Neural cell (in vitro differentiated cells): ENCODE measurements at regions not wholly inside any gene's neighbourhood (a gene's known extent, or its start where the extent isn't known, plus 50 kb on each side); places are given as distances from the start of the nearest gene placed in this dataset.

Source experiments
- H2AFZ ChIP-seq: fragments of 200-600, 300-800 bp; sonication (generic), shearing (Covaris generic); 2 replicates; pipeline ENCODE4 v1.6.0; 2014; ENCODE audit warnings: low read depth, mild to moderate bottlenecking, antibody characterized with exemption, low read length, moderate library complexity
- H3F3A ChIP-seq: fragments of 200-600 bp; shearing (Covaris generic); 2 replicates; pipeline ENCODE4 v1.6.1; 2016; ENCODE audit warnings: mild to moderate bottlenecking, moderate library complexity, mixed read lengths, antibody characterized with exemption, low read length; ENCODE audit not compliant: insufficient read depth, poor library complexity, severe bottlenecking
- H3K27ac ChIP-seq: fragments of 200-600, 300-800 bp; sonication (generic), shearing (Covaris generic); 2 replicates; pipeline ENCODE4 v1.5.1; 2014; ENCODE audit warnings: mild to moderate bottlenecking, low read length, moderate library complexity
- H3K27me3 ChIP-seq: fragments of 300-800, 200-600 bp; sonication (generic), shearing (Covaris generic); 2 replicates; pipeline ENCODE4 v1.6.0; 2014; ENCODE audit warnings: mild to moderate bottlenecking, low read depth, low read length, moderate library complexity; ENCODE audit not compliant: insufficient read depth
- H3K36me3 ChIP-seq: fragments of 300-800, 200-600 bp; sonication (generic), shearing (Covaris generic); 2 replicates; pipeline ENCODE4 v1.5.1; 2014; ENCODE audit warnings: mild to moderate bottlenecking, antibody characterized with exemption, low read length, moderate library complexity; ENCODE audit not compliant: insufficient read depth
- H3K4me2 ChIP-seq: fragments of 300-800, 200-600 bp; sonication (generic), shearing (Covaris generic); 2 replicates; pipeline ENCODE4 v1.6.0; 2014; ENCODE audit warnings: mild to moderate bottlenecking, low read length
- H3K4me3 ChIP-seq: fragments of 300-800, 200-600 bp; sonication (generic), shearing (Covaris generic); 2 replicates; pipeline ENCODE4 v1.5.1; 2014; ENCODE audit warnings: mild to moderate bottlenecking, low read length, moderate library complexity
- H3K79me2 ChIP-seq: fragments of 200-600 bp; shearing (Covaris generic); replicated peaks from 2 replicates; pipeline ENCODE4 v1.6.0; 2014; ENCODE audit warnings: mild to moderate bottlenecking, low read length, moderate library complexity; ENCODE audit not compliant: insufficient read depth
- H3K9ac ChIP-seq: fragments of 300-800, 200-600 bp; sonication (generic), shearing (Covaris generic); 2 replicates; pipeline ENCODE4 v1.6.1; 2016; ENCODE audit warnings: mild to moderate bottlenecking, low read length, mixed read lengths
- H3K9me2 ChIP-seq: fragments of 200-600 bp; shearing (Covaris generic); 2 replicates; pipeline ENCODE4 v1.6.1; 2016; ENCODE audit warnings: mild to moderate bottlenecking, low read length, mixed read lengths; ENCODE audit not compliant: insufficient read depth
- H3K9me3 ChIP-seq: fragments of 200-600, 300-800 bp; sonication (generic), shearing (Covaris generic); 2 replicates; pipeline ENCODE4 v1.6.1; 2016; ENCODE audit warnings: mild to moderate bottlenecking, mixed run types, low read length, moderate library complexity, mixed read lengths
- H4K20me1 ChIP-seq: fragments of 200-600 bp; shearing (Covaris generic); 2 replicates; pipeline ENCODE4 v1.6.1; 2016; ENCODE audit warnings: mild to moderate bottlenecking, mixed run types; ENCODE audit not compliant: insufficient read depth
- CTCF ChIP-seq: fragments of 450-650 bp; IDR thresholded peaks from 2 replicates; pipeline ENCODE4 v1.5.1; 2014; ENCODE audit warnings: antibody characterized with exemption, mild to moderate bottlenecking, moderate library complexity; ENCODE audit not compliant: poor library complexity, severe bottlenecking
- EP300 ChIP-seq: fragments of 450-650 bp; conservative IDR thresholded peaks from 2 replicates; pipeline ENCODE4 v1.6.1; 2014; ENCODE audit warnings: antibody characterized with exemption, mild to moderate bottlenecking, moderate library complexity; ENCODE audit not compliant: poor library complexity, severe bottlenecking
- EZH2 ChIP-seq: fragments of 200-600, 300-800 bp; shearing (Covaris generic), sonication (generic); IDR thresholded peaks from 2 replicates; pipeline ENCODE4 v1.6.1; 2014; ENCODE audit warnings: antibody characterized with exemption, low read length, borderline replicate concordance, mild to moderate bottlenecking; ENCODE audit not compliant: insufficient read depth, poor library complexity, severe bottlenecking
- MXI1 ChIP-seq: fragments of 450-650 bp; conservative IDR thresholded peaks from 2 replicates; pipeline ENCODE4 v1.6.1; 2014; ENCODE audit warnings: antibody characterized with exemption, mild to moderate bottlenecking; ENCODE audit not compliant: poor library complexity, severe bottlenecking
- POLR2AphosphoS5 ChIP-seq: IDR thresholded peaks from 2 replicates; pipeline ENCODE4 v1.6.1; 2012
- RAD21 ChIP-seq: fragments of 450-650 bp; conservative IDR thresholded peaks from 2 replicates; pipeline ENCODE4 v1.6.1; 2014; ENCODE audit warnings: antibody characterized with exemption, mild to moderate bottlenecking, moderate library complexity
- REST ChIP-seq: IDR thresholded peaks from 2 replicates; pipeline ENCODE4 v1.6.1; 2012; ENCODE audit warnings: borderline replicate concordance
- SMC3 ChIP-seq: fragments of 450-650 bp; conservative IDR thresholded peaks from 2 replicates; pipeline ENCODE4 v1.6.1; 2014; ENCODE audit warnings: antibody characterized with exemption, mild to moderate bottlenecking, moderate library complexity; ENCODE audit not compliant: poor library complexity
- TAF1 ChIP-seq: IDR thresholded peaks from 2 replicates; pipeline ENCODE4 v1.6.1; 2012; ENCODE audit warnings: low read depth

GRCh38 chr13:90103099-90103784 lies 1244.2 kb upstream of the MIR17HG start:
- Histone ChIP-seq H4K20me1 (no peaks in the 10 kb centered on the region), H3K79me2 (no peaks in the 10 kb centered on the region), H3K9ac (no peak overlapping the region), H2AFZ (no peak overlapping the region), H3K27ac (no peak overlapping the region), H3K36me3 (no peaks in the 10 kb centered on the region), H3K4me3 (no peak overlapping the region), H3F3A (no peaks in the 10 kb centered on the region), H3K9me2 (no peaks in the 10 kb centered on the region), H3K9me3 (no peaks in the 10 kb centered on the region), H3K27me3 (no peaks in the 10 kb centered on the region), H3K4me2 (no peak overlapping the region)
- no peak for TF ChIP-seq SMC3
- no peak for TF ChIP-seq EZH2
- no peak for TF ChIP-seq RAD21
- TF ChIP-seq POLR2AphosphoS5, result no peak
- TF ChIP-seq EP300, result no peak
- no peak for TF ChIP-seq CTCF
- no peak for TF ChIP-seq TAF1
- no peak for TF ChIP-seq REST
- TF ChIP-seq MXI1, result no peak

- Histone ChIP-seq H3F3A (no peaks in the 10 kb centered on the region), H3K36me3 (no peaks in the 10 kb centered on the region), H3K9me3 (no peaks in the 10 kb centered on the region), H3K27me3 (no peaks in the 10 kb centered on the region), H4K20me1 (no peaks in the 10 kb centered on the region), H2AFZ (no peak overlapping the region), H3K4me2 (no peak overlapping the region), H3K27ac (no peak overlapping the region), H3K4me3 (no peak overlapping the region), H3K9ac (no peak overlapping the region), H3K79me2 (no peaks in the 10 kb centered on the region), H3K9me2 (no peaks in the 10 kb centered on the region)
- TF ChIP-seq CTCF (no peak), MXI1 (no peak), POLR2AphosphoS5 (no peak), EZH2 (no peak), RAD21 (no peak)
These were observed 1242.7 kb upstream of the MIR17HG start for GRCh38 chr13:90104764-90105163.
